ENCODE measurements at regions not wholly inside any gene's neighbourhood (a gene's known extent, or its start where the extent isn't known, plus 50 kb on each side); places are given as distances from the start of the nearest gene placed in this dataset.

DNA sequence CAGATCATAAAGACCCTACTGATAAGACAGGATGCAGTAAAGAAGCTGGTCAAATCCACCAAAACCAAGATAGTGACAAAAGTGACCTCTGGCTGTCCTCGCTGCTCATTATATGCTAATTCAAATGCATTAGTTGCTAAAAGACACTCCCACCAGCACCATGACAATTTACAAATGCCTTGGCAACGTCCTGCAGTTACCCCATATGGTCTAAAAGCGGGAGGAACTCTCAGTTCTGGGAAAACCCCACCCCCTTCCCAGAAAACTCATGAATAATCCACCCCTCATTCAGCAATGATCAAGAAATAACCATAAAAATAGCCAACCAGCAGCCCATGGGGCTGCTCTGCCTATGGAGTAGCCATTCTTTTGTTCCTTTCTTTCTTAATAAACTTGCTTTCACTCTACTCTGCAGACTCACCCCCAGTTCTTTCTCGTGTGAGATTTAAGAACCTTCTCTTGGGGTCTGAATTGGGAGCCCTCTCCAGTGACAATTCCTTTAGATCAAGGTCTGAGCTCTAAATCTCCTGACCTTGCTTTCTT lies 217.1 kb upstream of the STS start:
- Histone ChIP-seq H3K4me2 (ENCODE audit: low read length) (no peak overlapping the region), H3K27ac (ENCODE audit: low read depth, low read length, poor library complexity, severe bottlenecking) (no peak overlapping the region), H3K4me1 (ENCODE audit: insufficient read depth, low read length, severe bottlenecking) (no peaks in the 10 kb centered on the region), H3K4me3 (ENCODE audit: low read depth, low read length, poor library complexity, severe bottlenecking) (no peak overlapping the region), H3K36me3 (ENCODE audit: insufficient read depth, low read length) (no peaks in the 10 kb centered on the region), H2AFZ (ENCODE audit: low read length) (no peak overlapping the region), H3F3A (ENCODE audit: insufficient read depth, low read length) (no peaks in the 10 kb centered on the region), H3K9me2 (ENCODE audit: low read depth, low read length) (no peaks in the 10 kb centered on the region), H3K9ac (ENCODE audit: low read length) (no peak overlapping the region), H3K27me3 (ENCODE audit: insufficient read depth, low read length) (no peaks in the 10 kb centered on the region), H3K9me3 (ENCODE audit: low read length) (no peaks in the 10 kb centered on the region), H3K79me2 (ENCODE audit: insufficient read depth, low read length) (no peaks in the 10 kb centered on the region), H4K20me1 (ENCODE audit: insufficient read depth, low read length) (no peaks in the 10 kb centered on the region)
- no peak for TF ChIP-seq EZH2 (IDR thresholded peaks at IDR 0.05; ENCODE audit: borderline replicate concordance, low read length)
- TF ChIP-seq, protein P1, sequence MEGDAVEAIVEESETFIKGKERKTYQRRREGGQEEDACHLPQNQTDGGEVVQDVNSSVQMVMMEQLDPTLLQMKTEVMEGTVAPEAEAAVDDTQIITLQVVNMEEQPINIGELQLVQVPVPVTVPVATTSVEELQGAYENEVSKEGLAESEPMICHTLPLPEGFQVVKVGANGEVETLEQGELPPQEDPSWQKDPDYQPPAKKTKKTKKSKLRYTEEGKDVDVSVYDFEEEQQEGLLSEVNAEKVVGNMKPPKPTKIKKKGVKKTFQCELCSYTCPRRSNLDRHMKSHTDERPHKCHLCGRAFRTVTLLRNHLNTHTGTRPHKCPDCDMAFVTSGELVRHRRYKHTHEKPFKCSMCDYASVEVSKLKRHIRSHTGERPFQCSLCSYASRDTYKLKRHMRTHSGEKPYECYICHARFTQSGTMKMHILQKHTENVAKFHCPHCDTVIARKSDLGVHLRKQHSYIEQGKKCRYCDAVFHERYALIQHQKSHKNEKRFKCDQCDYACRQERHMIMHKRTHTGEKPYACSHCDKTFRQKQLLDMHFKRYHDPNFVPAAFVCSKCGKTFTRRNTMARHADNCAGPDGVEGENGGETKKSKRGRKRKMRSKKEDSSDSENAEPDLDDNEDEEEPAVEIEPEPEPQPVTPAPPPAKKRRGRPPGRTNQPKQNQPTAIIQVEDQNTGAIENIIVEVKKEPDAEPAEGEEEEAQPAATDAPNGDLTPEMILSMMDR (IDR thresholded peaks at IDR 0.05; ENCODE audit: low read length): no peak

DNA sequence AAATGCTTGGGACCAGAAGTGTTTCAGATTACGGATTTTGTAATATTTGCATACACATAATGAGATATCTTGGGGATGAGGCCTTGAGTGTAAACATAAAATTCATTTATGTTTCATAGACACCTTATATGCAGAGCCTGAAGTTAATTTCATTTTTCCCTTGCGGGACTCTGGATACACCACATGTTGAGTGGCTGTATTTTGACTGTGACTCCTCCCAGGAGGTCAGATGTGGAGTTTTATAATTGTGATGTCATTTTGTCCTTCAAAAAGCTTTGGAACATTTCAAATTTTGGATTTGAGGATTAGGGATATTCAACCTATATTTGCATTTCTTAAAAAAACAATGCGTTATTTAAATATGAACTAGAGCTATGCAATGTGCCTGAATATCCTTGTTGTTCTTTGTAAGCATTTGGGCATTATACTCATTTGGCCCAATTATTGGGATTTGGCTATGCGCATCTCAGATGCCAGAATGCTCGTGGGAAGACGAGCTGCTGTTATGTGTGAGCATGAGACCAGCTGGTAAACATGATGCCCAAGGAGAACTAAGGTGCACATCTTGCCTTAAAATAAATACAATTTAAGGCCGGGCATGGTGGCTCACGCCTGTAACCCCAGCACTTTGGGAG lies 223.0 kb upstream of the STS start:
- H3K9me3 ChIP-seq (ENCODE audit: low read length): no peaks in the 10 kb centered on the region
- no peaks in the 10 kb centered on the region for H3K9me2 ChIP-seq (ENCODE audit: low read depth, low read length)
- TF ChIP-seq, protein P1 (IDR thresholded peaks at IDR 0.05; ENCODE audit: low read length): no peak
- no peak for TF ChIP-seq EZH2 (IDR thresholded peaks at IDR 0.05; ENCODE audit: borderline replicate concordance, low read length)
- H3K4me2 ChIP-seq (ENCODE audit: low read length): no peak overlapping the region
- no peak overlapping the region for H3K9ac ChIP-seq (ENCODE audit: low read length)
- H3K36me3 ChIP-seq (ENCODE audit: insufficient read depth, low read length): no peaks in the 10 kb centered on the region
- H2AFZ ChIP-seq (ENCODE audit: low read length): no peak overlapping the region
- no peaks in the 10 kb centered on the region for H3K79me2 ChIP-seq (ENCODE audit: insufficient read depth, low read length)
- no peak overlapping the region for H3K4me3 ChIP-seq (ENCODE audit: low read depth, low read length, poor library complexity, severe bottlenecking)
- no peaks in the 10 kb centered on the region for H3F3A ChIP-seq (ENCODE audit: insufficient read depth, low read length)
- H3K4me1 ChIP-seq (ENCODE audit: insufficient read depth, low read length, severe bottlenecking): no peaks in the 10 kb centered on the region
- no peak overlapping the region for H3K27ac ChIP-seq (ENCODE audit: low read depth, low read length, poor library complexity, severe bottlenecking)
- H4K20me1 ChIP-seq (ENCODE audit: insufficient read depth, low read length): no peaks in the 10 kb centered on the region
- no peaks in the 10 kb centered on the region for H3K27me3 ChIP-seq (ENCODE audit: insufficient read depth, low read length)

DNA sequence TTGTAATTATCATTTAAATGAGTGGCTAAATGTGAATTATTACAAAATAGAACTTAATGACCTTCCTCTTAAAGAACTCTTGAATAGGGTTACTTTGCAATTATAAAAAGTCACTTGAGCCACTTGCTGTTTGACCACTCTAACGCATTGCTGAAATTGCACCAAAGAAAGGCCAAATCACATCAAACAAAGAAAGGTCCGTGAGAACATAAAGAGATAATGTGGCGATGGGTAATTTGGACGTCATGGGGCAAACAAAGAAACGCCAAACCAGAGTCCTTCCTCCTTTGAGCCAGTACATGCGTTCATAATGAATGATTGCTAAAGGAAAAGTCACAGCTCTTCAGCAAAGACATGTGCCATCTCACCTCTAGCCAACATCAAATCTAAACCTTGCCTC lies 229.8 kb upstream of the STS start:
- no peaks in the 10 kb centered on the region for H3K9me3 ChIP-seq (ENCODE audit: low read length)
- no peak overlapping the region for H3K27ac ChIP-seq (ENCODE audit: low read depth, low read length, poor library complexity, severe bottlenecking)
- no peaks in the 10 kb centered on the region for H3K79me2 ChIP-seq (ENCODE audit: insufficient read depth, low read length)
- no peak for TF ChIP-seq EZH2 (IDR thresholded peaks at IDR 0.05; ENCODE audit: borderline replicate concordance, low read length)
- TF ChIP-seq, protein P1 (IDR thresholded peaks at IDR 0.05; ENCODE audit: low read length): no peak
- no peaks in the 10 kb centered on the region for H3K27me3 ChIP-seq (ENCODE audit: insufficient read depth, low read length)
- H3K4me1 ChIP-seq (ENCODE audit: insufficient read depth, low read length, severe bottlenecking): no peaks in the 10 kb centered on the region
- no peak overlapping the region for H3K4me2 ChIP-seq (ENCODE audit: low read length)
- no peak overlapping the region for H3K9ac ChIP-seq (ENCODE audit: low read length)
- no peak overlapping the region for H3K4me3 ChIP-seq (ENCODE audit: low read depth, low read length, poor library complexity, severe bottlenecking)
- H3F3A ChIP-seq (ENCODE audit: insufficient read depth, low read length): no peaks in the 10 kb centered on the region
- no peak overlapping the region for H2AFZ ChIP-seq (ENCODE audit: low read length)
- no peaks in the 10 kb centered on the region for H4K20me1 ChIP-seq (ENCODE audit: insufficient read depth, low read length)
- H3K9me2 ChIP-seq (ENCODE audit: low read depth, low read length): no peaks in the 10 kb centered on the region
- H3K36me3 ChIP-seq (ENCODE audit: insufficient read depth, low read length): no peaks in the 10 kb centered on the region

Data from OCI-LY1 (cell line).